Left renal pelvis (tissue), 4 donors: ENCODE measurements at regions not wholly inside any gene's neighbourhood (a gene's known extent, or its start where the extent isn't known, plus 50 kb on each side); places are given as distances from the start of the nearest gene placed in this dataset.

ENCODE experiments used
- DNase-seq, 4 donors: peaks; one replicate each; pipeline ENCODE4 v3.0.0-alpha.2; 2013; ENCODE audit warnings: low read depth in 4 of 4, low spot score in 3 of 4

DNA sequence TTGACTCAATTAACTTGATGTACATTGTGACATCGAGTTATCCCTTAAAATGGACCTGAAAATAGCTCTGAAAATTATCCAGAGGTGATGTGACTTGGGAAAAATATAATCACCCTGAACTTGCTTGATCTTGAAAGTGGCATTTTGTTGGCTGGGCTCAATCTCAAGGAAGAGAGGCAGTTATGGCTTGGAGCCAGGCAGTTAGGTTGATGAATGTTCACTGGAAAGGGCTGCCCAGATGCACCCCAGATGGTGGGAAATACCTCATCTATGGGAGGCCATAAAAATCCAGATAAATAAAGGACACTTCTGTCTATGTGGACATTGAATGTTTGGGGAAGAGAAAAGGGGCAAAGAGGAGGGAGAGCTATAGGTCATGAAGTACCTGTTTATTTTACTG is 55.7 kb upstream of the OR5AN1 start:
- no peak for DNase-seq

- no peak for DNase-seq
Measured at GRCh38 chr11:59295435-59295834, 63.3 kb upstream of the OR5AN1 start.

GRCh38 chr11:59292611-59293010 is 66.1 kb upstream of the OR5AN1 start:
- DNase-seq = no peak

GRCh38 chr11:59291228-59291627 is 67.5 kb upstream of the OR5AN1 start:
- no peak for DNase-seq

DNA sequence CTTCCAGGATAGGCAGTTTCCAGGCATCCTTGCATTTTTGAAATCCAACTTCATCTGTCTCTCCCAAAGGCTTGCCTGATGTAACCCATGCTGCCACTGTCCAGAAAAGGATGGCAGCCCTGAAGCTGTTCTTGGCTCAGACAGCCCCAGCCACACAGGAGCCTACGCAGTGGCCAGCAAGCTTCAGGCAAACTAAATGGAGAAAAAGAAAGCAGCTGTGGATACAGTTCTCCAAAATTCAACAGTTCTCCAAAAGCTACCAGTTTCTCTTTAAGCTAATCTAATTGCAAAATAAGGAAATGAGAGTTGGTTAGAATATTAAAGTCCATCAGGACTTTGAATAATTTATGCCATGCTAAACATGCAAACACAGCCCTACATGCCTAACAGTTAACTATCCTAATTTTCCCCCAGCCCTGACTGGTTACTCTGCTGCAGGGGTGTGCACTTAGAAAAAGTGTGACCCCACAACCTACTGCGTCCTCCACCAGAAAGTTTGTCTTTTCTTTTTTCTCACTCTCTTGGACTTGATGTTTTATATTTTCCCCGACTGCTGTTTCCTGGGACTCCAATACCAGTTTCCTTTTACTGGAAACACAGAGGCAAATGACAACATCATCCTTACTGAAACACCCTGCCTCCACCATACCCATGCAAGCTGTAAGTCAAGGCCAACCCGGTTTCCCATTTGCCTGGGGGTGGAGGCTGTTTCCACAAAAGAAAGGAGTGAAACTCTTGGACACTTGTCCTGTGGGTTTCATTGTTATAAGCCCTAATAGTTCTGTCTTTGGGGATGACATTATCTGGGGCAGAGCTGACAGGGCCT is 69.1 kb upstream of the OR5AN1 start:
- DNase-seq = no peak

- no peak for DNase-seq
Measured at GRCh38 chr11:59285716-59286260, 72.9 kb upstream of the OR5AN1 start.

DNA sequence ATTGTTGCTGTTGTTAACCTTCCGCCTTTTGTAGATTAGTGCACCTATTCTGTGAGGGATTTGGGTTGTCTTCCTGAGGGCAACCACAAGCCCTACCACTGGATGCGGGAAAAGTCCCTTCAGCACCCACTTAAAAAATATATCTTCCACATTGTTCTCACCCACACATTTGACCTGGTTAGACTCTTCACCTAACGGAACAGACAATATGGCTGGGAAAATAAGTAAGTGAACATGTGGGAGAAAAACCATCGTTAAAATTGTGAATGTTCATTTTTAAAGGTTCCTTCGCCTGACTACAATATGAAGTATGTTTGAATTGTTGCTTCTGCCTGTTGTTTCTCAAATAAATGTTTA is 72.0 kb upstream of the MPEG1 start:
- DNase-seq = no peak

- peak in 3 of 4 donors; percentile 2 to 16 (median 12) for DNase-seq
Measured at GRCh38 chr11:59283825-59284772, 71.4 kb upstream of the MPEG1 start.

GRCh38 chr11:59283311-59283710 is 70.6 kb upstream of the MPEG1 start:
- no peak for DNase-seq

DNA sequence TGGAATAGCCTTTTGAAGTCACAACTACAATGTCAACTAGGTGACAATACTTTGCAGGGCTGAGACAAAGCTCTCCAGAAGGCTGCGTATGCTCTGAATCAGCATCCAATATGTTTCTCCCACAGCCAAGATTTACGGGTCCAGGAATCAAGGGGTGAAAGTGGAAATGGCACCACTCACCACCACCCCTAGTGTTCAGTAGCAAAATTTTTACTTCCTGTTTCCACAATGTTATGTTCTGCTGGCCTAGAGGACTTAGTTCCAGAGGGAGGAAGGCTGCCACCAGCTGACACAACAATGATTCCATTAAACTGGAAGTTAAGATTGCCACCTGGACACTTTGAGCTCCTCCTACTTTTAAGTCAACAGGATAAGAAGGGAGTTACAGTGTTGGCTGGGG is 68.5 kb upstream of the MPEG1 start:
- no peak for DNase-seq

DNA sequence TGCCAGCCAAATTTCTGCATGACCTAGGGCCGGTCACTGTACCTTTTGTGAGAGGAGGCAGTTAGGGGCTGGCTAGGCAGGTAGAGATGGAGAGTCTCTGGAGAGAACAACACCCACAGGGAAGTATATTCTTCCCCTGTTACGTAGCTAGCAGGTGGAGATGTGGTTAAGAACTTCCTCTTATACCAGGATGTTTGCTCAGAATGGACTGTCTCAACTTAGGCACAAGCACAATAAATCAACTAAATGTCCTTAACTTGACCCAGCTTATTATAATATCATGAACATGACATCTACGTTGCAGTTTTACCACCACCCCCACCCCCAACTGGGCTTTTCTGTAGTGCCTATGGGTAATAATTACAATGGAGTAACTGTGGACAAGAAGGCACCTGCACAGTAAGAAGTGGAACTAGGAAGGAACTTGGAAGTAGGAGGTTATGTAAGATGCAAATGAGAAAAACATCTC is 60.7 kb upstream of the MPEG1 start:
- no peak for DNase-seq

DNA sequence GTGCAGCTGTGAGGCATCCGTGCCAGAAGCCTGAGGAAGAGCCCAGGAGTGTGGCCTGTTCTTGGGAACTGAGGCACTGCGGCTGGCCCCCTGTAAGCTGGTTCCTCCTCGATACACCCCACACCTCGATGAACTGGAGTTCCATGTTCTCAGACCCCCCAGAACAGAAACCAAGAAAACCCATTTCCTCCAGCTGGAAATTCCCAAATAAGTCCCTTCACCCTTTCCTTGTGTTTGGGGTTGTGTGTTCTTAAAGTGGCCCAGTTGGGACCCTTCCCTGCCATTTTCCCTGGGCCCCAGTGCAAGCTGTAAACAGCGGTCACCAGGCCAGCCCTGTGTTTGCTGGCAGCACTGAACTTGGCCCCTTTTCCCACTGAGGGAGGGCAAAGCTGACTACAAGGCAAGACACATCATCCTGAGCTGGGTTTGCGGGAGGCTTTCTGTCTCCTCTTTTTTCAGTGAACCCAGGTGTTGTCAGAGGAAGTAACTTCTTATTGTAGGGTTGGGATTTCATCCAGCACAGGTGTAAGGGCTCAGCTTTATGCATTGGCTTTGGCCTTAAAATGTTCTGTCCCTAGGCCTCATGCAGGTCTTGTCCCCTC is 60.1 kb upstream of the MPEG1 start:
- no peak for DNase-seq

DNA sequence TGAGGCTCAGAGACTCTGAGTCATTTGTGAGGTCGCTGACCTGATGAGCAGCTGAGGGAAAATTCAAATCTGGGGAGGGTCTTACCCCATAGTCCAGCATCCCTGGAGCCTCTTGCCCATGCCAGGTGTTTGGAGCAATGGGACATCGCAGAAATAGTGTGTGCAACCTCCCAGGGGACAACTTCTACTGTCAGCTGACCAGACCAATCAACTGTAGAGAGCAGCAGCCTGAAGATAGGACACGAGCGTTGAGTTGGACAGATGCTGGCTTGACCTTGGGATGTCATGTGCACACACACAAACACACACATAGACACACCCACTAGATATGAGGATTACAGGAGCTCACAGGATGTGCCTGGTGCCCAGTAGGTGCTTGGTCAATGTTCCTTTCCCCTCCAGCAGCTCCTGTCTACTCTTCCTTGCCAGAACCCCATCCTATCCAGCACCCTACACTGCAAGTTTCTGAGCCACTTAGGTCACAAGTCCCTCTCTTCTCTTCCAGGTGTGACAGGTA is 59.1 kb upstream of the MPEG1 start:
- DNase-seq = no peak

DNA sequence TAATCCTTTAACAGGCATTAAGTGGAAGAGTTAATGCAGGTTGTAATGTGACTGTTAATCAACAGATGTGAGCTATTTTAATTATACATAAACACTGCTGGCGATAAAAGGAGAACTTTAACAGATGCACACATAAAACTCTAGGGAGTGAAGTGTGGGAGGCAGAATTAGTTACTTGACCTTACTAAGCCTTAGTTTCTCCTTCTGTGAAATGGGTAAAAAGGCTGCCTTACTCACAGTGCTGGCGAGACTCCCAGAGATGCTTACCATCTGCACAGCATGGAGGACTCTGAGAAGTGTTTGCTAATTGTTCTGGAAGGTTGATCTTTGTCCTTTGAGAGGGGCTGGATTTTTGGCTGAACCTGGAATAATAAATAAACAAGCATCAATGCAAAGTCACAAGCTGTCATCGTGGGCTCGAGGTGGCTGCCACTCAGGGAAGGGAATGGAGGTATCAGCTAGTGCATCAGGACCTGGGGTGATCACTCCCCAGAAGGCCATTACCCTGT is 58.6 kb upstream of the MPEG1 start:
- no peak for DNase-seq

DNA sequence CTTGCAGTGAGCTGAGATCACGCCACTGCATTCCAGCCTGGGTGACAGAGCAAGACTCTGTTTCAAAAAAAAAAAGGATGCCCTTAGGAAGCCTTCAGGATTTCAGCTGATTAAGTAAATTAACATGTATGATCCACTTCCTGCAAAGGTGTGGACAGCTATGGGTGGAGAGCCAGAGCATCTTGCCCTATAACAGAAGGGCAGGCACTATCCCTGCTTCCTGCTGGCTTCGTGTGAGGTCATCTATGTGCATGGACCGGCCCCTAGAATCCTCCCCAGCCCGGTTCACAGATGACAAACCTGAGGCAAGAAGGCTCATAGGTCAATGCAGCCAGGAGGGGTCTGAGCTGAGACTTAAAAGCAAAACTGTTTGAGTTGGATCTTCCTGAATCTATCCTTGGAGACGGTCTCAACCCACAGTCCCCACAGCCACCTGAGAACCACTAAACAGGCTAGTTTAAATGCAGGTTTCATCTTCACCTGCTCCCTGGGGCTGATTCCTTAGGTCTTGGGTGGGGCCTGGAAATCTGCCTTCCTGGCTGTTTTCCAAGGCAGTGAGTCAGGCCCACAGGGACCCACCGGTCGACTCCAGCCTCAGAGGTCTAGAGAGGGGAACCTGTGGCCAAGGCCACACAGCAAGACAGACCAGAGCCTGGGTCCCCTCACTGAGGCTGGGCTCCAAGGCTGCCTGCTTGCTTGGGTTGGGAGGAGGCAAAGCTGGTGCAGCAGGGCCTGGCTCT is 55.2 kb upstream of the MPEG1 start:
- no peak for DNase-seq

- DNase-seq = no peak
Measured at GRCh38 chr11:59267196-59267595, 54.5 kb upstream of the MPEG1 start.

- DNase-seq = no peak
Measured at GRCh38 chr11:59266491-59266890, 53.8 kb upstream of the MPEG1 start.

GRCh38 chr11:59265735-59266134 is 53.0 kb upstream of the MPEG1 start:
- DNase-seq = no peak

GRCh38 chr11:59264736-59265135 is 52.0 kb upstream of the MPEG1 start:
- DNase-seq = no peak
